Putamen (tissue), 1 donor: ENCODE measurements at regions not wholly inside any gene's neighbourhood (a gene's known extent, or its start where the extent isn't known, plus 50 kb on each side); places are given as distances from the start of the nearest gene placed in this dataset.
A peak's percentile ranks its signal among the peaks of the same experiment; 100 is the strongest.
"Not testable (repeated sequence)": the region's sequence is repeated elsewhere in the genome, so short reads cannot be mapped to it uniquely, and the experiment has no call there.

Experiments
- DNase-seq: peaks from one replicate; pipeline ENCODE4 v3.0.0-alpha.2; 2016; ENCODE audit warnings: low spot score

- no peak for DNase-seq
Observed at GRCh38 chr12:11539156-11539555, 110.3 kb upstream of the ETV6 start.

DNA sequence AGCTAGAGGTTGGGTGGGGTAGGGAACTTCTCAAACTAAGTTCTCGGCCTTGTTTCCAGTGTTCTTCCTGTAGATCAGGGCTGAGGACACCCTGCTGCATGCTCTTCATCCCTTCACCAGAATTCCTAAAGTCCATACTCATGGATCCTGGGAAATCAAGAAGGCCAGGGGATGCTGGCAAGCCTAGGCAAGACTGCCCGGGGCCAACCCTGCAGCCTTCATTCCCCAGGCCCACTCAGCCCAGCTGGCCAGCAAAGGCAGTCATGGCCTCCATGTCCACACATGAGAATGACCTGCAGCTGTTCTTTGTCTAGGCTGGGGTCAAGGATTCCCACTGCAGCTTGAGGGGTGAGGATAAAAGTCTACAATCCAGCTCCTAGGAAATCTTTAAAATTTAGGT lies 109.3 kb upstream of the ETV6 start:
- DNase-seq: no peak

DNA sequence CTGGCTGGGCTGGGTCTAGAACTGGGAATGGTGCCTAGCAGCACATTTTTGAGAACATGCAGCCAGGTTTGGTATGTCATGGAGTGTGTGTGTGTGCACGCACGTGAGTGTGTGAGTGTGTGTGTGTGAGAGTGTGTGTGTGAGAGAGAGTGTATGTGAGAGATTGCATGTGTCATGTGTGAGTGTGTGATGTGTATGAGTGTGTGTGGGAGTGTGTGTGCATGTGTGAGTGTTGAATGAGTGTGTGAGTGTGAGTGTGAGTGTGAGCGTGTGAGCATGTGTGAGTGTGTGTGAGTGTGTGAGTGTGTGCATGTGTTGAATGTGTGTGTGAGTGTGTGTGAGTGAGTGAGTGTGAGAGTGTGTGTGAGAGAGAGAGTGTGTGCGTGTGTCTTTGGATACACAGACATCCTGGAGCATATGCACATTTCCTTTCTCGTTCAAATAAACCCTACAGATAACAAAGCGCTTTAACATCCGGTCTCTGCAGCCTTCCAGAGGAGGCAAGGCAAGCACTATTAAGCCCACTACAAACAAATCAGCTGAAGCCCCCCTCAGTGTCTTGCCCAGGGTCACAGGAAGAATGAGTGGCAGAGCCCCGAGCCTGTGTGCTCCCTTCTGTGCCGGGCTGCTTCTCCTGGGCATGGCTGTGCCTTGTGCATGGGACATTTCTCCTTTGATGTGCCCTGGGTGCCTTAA lies 108.7 kb upstream of the ETV6 start:
- DNase-seq: no peak

- DNase-seq: no peak
Observed at GRCh38 chr12:11542599-11542998, 106.9 kb upstream of the ETV6 start.

- DNase-seq: no peak
Observed at GRCh38 chr12:11543457-11544158, 105.9 kb upstream of the ETV6 start.

DNA sequence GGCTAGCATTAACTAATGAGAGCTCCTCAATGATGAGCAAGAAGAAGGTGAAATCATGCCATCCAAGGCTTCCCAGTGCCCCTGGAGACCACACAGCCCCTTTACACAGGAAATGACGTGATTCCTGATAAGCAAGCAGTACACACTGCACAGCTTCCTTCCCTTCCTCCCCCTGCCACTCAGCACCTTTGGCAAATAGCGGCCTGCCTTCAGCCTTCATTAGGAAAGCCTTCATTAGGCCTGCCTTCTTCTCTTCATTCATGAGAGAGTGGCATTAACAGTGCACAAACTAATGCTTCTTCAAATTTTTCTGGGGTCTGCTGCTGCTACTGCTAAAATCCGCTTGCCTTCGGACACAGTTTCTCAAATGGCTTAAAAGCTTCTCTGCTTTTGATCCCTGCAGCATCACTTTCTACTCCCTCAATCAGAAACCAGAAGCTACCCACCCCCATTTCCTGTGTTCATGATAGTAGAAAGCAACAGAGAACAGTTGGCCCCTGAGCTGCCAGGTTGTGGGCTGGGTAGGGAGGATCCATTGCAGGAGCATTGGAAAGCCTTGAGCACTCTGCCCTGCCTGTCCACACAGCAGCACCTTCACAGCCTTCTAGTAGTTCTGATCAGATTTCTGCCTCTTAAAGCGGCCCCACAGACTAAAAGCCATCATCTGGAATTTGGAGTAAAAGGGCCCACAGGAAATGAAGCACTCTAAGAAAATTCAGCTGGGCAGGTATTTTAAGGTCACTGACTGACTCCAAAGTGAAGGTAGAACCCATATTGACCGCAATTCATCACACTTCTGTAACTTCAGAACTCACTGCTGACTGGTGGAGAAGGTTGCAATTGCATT lies 103.8 kb upstream of the ETV6 start:
- no peak for DNase-seq

DNA sequence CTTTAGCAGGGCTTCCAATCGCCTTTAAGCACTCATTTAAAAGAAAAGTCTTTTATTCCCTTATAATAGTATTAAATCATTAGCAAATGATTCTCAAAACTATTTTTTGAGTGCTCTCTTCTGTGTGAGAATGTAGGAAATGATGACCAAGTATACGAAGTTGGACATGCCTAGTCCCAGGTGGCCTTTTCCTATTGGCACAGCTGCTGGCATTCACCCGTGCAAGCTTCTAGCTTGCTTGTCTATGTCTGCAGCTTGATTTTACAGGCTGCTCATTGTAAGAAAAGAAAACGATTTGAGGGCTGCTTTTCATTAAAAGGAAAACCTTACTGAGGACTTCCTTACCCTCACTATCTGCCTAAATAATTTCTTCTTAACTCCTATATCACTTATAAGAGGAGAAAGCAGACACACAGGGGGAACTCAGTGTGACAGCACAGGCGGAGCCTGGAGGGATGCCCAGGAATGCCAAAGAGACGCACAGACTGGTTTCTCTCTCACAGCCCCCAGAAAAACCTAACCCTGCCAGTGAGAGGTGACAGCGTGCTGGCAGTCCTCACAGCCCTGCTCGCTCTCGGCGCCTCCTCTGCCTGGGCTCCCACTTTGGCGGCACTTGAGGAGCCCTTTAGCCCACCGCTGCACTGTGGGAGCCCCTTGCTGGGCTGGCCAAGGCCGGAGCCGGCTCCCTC lies 102.7 kb upstream of the ETV6 start:
- peak; percentile 14 for DNase-seq

DNA sequence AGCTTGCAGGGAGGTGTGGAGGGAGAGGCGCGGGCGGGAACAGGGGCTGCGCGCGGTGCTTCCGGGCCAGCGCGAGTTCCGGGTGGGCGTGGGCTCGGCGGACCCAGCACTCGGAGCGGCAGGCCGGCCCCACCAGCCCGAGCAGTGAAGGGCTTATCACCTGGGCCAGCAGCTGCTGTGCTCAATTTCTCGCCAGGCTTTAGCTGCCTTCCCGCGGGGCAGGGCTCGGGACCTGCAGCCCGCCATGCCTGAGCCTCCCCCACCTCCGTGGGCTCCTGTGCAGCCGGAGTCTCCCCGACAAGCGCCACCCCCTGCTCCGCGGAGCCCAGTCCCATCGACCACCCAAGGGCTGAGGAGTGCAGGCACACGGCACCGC lies 102.2 kb upstream of the ETV6 start:
- DNase-seq: not testable (repeated sequence)

GRCh38 chr12:11549119-11549518 lies 100.4 kb upstream of the ETV6 start:
- no peak for DNase-seq

GRCh38 chr12:11553871-11554533 lies 95.5 kb upstream of the ETV6 start:
- peak; percentile 30 for DNase-seq

DNA sequence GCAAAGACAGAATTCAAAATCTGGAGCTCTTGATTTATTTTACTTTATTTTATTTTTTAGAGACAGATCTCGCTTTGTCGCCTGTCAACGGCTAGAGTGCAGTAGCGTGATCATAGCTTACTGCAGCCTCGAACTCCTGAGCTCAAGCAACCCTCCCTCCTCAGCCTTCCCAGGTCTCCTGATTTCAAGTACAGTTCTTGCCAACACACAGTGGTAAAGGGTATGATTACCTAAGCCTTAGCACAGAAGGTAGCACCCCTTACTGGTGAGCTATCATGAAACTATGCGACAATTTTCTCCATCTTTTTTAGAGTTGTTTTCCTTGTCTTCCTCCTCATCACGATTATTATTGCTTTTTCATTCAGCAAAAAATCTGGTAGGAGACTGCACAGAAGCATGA lies 94.3 kb upstream of the ETV6 start:
- DNase-seq: no peak

GRCh38 chr12:11555743-11556625 lies 93.5 kb upstream of the ETV6 start:
- DNase-seq: no peak

GRCh38 chr12:11556682-11557081 lies 92.8 kb upstream of the ETV6 start:
- no peak for DNase-seq

GRCh38 chr12:11559626-11560340 lies 89.7 kb upstream of the ETV6 start:
- DNase-seq: no peak

- DNase-seq: no peak
Observed at GRCh38 chr12:11561411-11561810, 88.1 kb upstream of the ETV6 start.

GRCh38 chr12:11563785-11564739 lies 85.4 kb upstream of the ETV6 start:
- DNase-seq: no peak

DNA sequence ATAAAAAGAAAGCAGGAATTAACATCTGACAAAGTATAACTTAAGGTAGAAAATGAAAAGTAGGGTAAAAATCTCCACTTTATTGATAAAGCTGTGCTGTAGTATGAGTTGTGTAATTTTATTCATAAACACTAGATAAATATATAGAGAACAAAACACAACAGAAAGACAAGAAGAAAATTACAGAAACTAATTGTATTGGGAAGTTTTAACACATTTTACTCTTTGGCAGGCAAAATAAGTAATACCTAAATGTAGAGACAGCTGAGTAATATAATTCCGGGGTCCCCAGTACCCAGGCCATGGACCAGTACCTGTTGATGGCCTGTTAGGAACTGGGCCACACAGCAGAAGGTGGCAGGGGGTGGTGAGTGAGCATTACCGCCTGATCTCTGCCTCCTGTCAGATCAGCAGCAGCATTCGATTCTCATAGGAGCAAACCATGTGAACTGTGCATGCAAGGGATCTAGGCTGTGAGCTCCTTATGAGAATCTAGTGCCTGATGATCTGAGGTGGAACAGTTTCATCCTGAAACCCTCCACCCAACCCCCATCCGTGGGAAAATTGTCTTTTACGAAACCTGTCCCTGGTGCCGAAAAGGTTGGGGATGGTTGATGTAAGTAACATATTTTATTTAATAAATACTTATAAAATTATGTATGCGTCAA lies 84.4 kb upstream of the ETV6 start:
- DNase-seq: no peak

DNA sequence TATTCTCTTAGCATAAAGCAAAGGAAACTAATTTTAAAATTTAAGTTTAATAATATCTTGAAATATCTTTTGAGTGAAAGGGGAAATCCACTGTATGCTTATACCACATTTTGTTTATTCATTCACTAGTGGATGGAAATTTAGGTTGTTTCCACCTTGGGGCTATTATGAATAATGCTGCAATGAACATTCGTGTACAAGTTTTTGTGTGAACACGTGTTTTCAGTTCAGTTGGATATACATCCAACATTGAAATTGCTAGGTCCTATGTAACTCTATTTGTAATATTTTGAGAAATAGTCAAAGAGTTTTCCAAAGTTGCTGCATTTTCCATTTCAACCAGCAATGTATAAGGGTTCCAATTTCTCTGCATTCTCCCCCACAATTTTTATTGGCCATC lies 83.7 kb upstream of the ETV6 start:
- no peak for DNase-seq
